ENCODE measurements at regions not wholly inside any gene's neighbourhood (a gene's known extent, or its start where the extent isn't known, plus 50 kb on each side); places are given as distances from the start of the nearest gene placed in this dataset.

GRCh38 chr3:31185062-31185357 lies 290.5 kb upstream of the GADL1 start:
- no peak for DNase-seq (ENCODE audit: low read depth)
- H3K4me3 ChIP-seq (ENCODE audit: low read depth, low read length) = no peak overlapping the region
- TF ChIP-seq POLR2A (IDR thresholded peaks at IDR 0.05; ENCODE audit: extremely low read depth, insufficient read length) (no peak), CTCF (IDR thresholded peaks at IDR 0.05; ENCODE audit: low read depth, low read length) (no peak), MYC (IDR thresholded peaks at IDR 0.05; ENCODE audit: low read depth, low read length) (no peak)
- TF ChIP-seq, protein P1, sequence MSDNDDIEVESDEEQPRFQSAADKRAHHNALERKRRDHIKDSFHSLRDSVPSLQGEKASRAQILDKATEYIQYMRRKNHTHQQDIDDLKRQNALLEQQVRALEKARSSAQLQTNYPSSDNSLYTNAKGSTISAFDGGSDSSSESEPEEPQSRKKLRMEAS (IDR thresholded peaks at IDR 0.05; ENCODE audit: low read depth, low read length) = no peak

DNA sequence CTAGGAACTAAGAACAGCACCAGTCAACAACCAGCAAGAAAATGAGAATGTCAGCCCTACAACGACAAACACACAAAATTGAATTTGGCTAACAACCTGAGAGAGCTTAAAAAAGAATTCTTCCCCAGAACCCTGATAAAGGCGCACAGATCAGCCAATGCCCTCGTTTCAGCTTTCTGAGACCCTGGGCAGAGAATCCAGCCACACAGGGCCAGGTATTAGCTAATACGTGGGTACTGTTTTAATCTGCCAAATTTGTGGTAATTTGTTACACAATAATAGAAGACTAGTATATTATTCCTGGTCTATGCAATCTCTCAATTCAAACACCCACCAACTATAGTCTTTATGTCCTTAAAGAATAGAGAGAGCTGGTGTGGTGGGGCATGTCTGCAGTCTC lies 291.6 kb upstream of the GADL1 start:
- TF ChIP-seq MYC (IDR thresholded peaks at IDR 0.05; ENCODE audit: low read depth, low read length) = no peak
- TF ChIP-seq POLR2A (IDR thresholded peaks at IDR 0.05; ENCODE audit: extremely low read depth, insufficient read length) = no peak
- TF ChIP-seq CTCF (IDR thresholded peaks at IDR 0.05; ENCODE audit: low read depth, low read length) = no peak
- TF ChIP-seq, protein P1 (IDR thresholded peaks at IDR 0.05; ENCODE audit: low read depth, low read length) = no peak
- no peak for DNase-seq (ENCODE audit: low read depth)
- H3K4me3 ChIP-seq (ENCODE audit: low read depth, low read length) = no peak overlapping the region

DNA sequence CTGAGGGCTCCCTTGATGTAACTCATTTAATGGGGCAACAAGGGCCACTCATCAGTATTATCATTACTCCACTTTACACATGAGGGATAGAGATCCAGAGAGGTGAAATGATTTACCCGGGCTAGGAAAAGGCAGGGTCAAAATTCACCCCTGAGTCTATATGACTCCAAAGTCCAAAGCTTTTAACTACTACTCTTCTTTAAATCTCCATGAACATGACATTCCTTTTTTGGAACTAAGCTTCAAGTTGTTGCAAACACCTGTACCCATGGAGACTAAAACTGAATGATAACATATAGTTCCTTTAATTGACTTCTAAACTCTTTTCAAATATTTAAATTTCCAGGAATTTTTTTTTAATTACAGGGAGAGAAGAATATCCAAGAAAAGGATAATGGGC lies 292.9 kb upstream of the GADL1 start:
- no peak for TF ChIP-seq CTCF (IDR thresholded peaks at IDR 0.05; ENCODE audit: low read depth, low read length)
- TF ChIP-seq POLR2A (IDR thresholded peaks at IDR 0.05; ENCODE audit: extremely low read depth, insufficient read length) = no peak
- TF ChIP-seq, protein P1 (IDR thresholded peaks at IDR 0.05; ENCODE audit: low read depth, low read length) = no peak
- no peak for TF ChIP-seq MYC (IDR thresholded peaks at IDR 0.05; ENCODE audit: low read depth, low read length)
- no peak for DNase-seq (ENCODE audit: low read depth)
- H3K4me3 ChIP-seq (ENCODE audit: low read depth, low read length) = no peak overlapping the region

GRCh38 chr3:31188112-31188511 lies 293.7 kb upstream of the GADL1 start:
- DNase-seq (ENCODE audit: low read depth) = no peak
- H3K4me3 ChIP-seq (ENCODE audit: low read depth, low read length) = no peak overlapping the region
- TF ChIP-seq CTCF (IDR thresholded peaks at IDR 0.05; ENCODE audit: low read depth, low read length) = no peak
- TF ChIP-seq POLR2A (IDR thresholded peaks at IDR 0.05; ENCODE audit: extremely low read depth, insufficient read length) = no peak
- TF ChIP-seq, protein P1 (IDR thresholded peaks at IDR 0.05; ENCODE audit: low read depth, low read length) = no peak
- TF ChIP-seq MYC (IDR thresholded peaks at IDR 0.05; ENCODE audit: low read depth, low read length) = no peak

GRCh38 chr3:31189330-31189729 lies 294.9 kb upstream of the GADL1 start:
- TF ChIP-seq, protein P1 (IDR thresholded peaks at IDR 0.05; ENCODE audit: low read depth, low read length) = no peak
- TF ChIP-seq MYC (IDR thresholded peaks at IDR 0.05; ENCODE audit: low read depth, low read length) = no peak
- TF ChIP-seq POLR2A (IDR thresholded peaks at IDR 0.05; ENCODE audit: extremely low read depth, insufficient read length) = no peak
- no peak for TF ChIP-seq CTCF (IDR thresholded peaks at IDR 0.05; ENCODE audit: low read depth, low read length)
- DNase-seq (ENCODE audit: low read depth) = no peak
- no peak overlapping the region for H3K4me3 ChIP-seq (ENCODE audit: low read depth, low read length)

DNA sequence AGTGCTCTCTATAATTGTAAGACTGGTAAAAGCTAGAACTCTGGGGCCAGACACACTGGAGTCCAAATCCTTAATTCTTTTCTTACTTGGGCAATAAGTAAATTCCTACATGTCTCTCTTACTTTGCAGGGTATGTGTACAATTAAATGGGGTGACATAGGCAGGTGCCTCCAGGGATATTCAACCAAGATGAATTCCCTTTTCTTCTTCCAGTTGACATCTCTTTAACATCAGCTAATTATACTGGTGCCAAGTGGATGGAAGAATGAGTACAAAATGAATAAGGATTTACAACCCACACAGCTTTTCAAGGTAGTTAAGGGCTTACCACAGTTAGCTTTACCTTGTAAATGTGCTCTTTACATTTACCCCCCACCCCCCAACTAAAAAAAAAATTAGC lies 295.5 kb upstream of the GADL1 start:
- no peak overlapping the region for H3K4me3 ChIP-seq (ENCODE audit: low read depth, low read length)
- TF ChIP-seq MYC (IDR thresholded peaks at IDR 0.05; ENCODE audit: low read depth, low read length) (no peak), POLR2A (IDR thresholded peaks at IDR 0.05; ENCODE audit: extremely low read depth, insufficient read length) (no peak), CTCF (IDR thresholded peaks at IDR 0.05; ENCODE audit: low read depth, low read length) (no peak)
- TF ChIP-seq, protein P1 (IDR thresholded peaks at IDR 0.05; ENCODE audit: low read depth, low read length) = no peak
- no peak for DNase-seq (ENCODE audit: low read depth)
